ENCODE measurements at regions not wholly inside any gene's neighbourhood (a gene's known extent, or its start where the extent isn't known, plus 50 kb on each side); places are given as distances from the start of the nearest gene placed in this dataset.

GRCh38 chr12:18975933-18976332, 153.6 kb upstream of the PLEKHA5 start:
- ATAC-seq: no peak
- TF ChIP-seq TCF4 (CRISPR knock-in tag; IDR thresholded peaks at IDR 0.05; ENCODE audit: borderline replicate concordance): no peak
- TF ChIP-seq ZFP30 (CRISPR knock-in tag; IDR thresholded peaks at IDR 0.05): no peak
- TF ChIP-seq ZC3H10 (CRISPR knock-in tag; IDR thresholded peaks at IDR 0.05): no peak
- no peak for TF ChIP-seq CSDC2 (CRISPR knock-in tag; IDR thresholded peaks at IDR 0.05)
- TF ChIP-seq ZNF565 (CRISPR knock-in tag; conservative IDR thresholded peaks at IDR 0.05; ENCODE audit: low read depth): no peak

DNA sequence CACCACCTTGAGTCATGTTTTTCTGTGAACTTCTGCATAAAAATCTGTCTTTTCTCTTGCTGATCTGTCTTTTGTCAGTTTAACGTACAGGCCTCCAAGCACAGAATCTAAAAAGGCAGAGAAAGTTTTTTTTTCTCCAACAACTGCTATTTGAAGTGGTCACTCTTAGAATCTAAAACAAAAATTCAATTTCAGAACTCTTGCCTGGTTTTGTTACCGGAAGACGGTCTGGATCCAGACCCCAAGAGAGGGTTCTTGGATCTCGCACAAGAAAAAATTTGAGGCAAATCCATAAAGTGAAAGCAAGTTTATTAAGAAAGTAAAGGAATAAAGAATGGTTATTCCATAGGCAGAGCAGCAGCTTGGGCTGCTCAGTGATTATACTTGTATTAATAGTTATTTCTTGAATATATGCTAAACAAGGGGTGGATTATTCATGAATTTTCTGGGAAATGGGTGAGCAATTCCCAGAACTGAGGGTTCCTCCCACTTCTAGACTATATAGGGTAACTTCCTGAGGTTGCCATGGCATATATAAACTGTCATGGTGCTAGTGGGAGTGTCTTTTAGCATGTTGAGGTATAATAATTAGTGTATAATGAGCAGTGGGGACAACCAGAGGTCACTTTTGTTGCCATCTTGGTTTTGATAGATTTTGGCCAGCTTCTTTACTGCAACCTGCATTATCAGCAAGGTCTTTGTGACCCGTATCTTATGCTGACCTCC, 150.0 kb upstream of the PLEKHA5 start:
- TF ChIP-seq ZFP3 (CRISPR knock-in tag; IDR thresholded peaks at IDR 0.05): no peak
- no peak for TF ChIP-seq OSR1 (CRISPR knock-in tag; IDR thresholded peaks at IDR 0.05)
- TF ChIP-seq, protein P1, sequence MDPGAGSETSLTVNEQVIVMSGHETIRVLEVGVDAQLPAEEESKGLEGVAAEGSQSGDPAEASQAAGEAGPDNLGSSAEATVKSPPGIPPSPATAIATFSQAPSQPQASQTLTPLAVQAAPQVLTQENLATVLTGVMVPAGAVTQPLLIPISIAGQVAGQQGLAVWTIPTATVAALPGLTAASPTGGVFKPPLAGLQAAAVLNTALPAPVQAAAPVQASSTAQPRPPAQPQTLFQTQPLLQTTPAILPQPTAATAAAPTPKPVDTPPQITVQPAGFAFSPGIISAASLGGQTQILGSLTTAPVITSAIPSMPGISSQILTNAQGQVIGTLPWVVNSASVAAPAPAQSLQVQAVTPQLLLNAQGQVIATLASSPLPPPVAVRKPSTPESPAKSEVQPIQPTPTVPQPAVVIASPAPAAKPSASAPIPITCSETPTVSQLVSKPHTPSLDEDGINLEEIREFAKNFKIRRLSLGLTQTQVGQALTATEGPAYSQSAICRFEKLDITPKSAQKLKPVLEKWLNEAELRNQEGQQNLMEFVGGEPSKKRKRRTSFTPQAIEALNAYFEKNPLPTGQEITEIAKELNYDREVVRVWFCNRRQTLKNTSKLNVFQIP (CRISPR knock-in tag; IDR thresholded peaks at IDR 0.05; ENCODE audit: borderline replicate concordance, low read depth): no peak
- TF ChIP-seq CSRNP3 (CRISPR knock-in tag; IDR thresholded peaks at IDR 0.05): no peak
- TF ChIP-seq, protein P2, sequence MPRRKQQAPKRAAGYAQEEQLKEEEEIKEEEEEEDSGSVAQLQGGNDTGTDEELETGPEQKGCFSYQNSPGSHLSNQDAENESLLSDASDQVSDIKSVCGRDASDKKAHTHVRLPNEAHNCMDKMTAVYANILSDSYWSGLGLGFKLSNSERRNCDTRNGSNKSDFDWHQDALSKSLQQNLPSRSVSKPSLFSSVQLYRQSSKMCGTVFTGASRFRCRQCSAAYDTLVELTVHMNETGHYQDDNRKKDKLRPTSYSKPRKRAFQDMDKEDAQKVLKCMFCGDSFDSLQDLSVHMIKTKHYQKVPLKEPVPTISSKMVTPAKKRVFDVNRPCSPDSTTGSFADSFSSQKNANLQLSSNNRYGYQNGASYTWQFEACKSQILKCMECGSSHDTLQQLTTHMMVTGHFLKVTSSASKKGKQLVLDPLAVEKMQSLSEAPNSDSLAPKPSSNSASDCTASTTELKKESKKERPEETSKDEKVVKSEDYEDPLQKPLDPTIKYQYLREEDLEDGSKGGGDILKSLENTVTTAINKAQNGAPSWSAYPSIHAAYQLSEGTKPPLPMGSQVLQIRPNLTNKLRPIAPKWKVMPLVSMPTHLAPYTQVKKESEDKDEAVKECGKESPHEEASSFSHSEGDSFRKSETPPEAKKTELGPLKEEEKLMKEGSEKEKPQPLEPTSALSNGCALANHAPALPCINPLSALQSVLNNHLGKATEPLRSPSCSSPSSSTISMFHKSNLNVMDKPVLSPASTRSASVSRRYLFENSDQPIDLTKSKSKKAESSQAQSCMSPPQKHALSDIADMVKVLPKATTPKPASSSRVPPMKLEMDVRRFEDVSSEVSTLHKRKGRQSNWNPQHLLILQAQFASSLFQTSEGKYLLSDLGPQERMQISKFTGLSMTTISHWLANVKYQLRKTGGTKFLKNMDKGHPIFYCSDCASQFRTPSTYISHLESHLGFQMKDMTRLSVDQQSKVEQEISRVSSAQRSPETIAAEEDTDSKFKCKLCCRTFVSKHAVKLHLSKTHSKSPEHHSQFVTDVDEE (CRISPR knock-in tag; IDR thresholded peaks at IDR 0.05): no peak
- TF ChIP-seq TCF4 (CRISPR knock-in tag; IDR thresholded peaks at IDR 0.05; ENCODE audit: borderline replicate concordance): no peak
- TF ChIP-seq ZFP30 (CRISPR knock-in tag; IDR thresholded peaks at IDR 0.05): no peak
- TF ChIP-seq RARB (CRISPR knock-in tag; IDR thresholded peaks at IDR 0.05): no peak
- TF ChIP-seq GLIS3 (CRISPR knock-in tag; IDR thresholded peaks at IDR 0.05): no peak
- TF ChIP-seq ESRRG (CRISPR knock-in tag; IDR thresholded peaks at IDR 0.05): no peak
- no peak for ATAC-seq

GRCh38 chr12:18981732-18982131, 147.8 kb upstream of the PLEKHA5 start:
- no peak for ATAC-seq

More at GRCh38 chr12:18981732-18982131, 147.8 kb upstream of the PLEKHA5 start:
- no peak for TF ChIP-seq CSDC2 (CRISPR knock-in tag; IDR thresholded peaks at IDR 0.05)
- TF ChIP-seq ZFP30 (CRISPR knock-in tag; IDR thresholded peaks at IDR 0.05): no peak
- no peak for TF ChIP-seq TCF4 (CRISPR knock-in tag; IDR thresholded peaks at IDR 0.05; ENCODE audit: borderline replicate concordance)
- no peak for TF ChIP-seq TOX (CRISPR knock-in tag; IDR thresholded peaks at IDR 0.05; ENCODE audit: borderline replicate concordance)
- TF ChIP-seq SNAI2 (CRISPR knock-in tag; IDR thresholded peaks at IDR 0.05): no peak
- TF ChIP-seq, protein P1 (CRISPR knock-in tag; IDR thresholded peaks at IDR 0.05; ENCODE audit: borderline replicate concordance, low read depth): no peak
- TF ChIP-seq ESRRG (CRISPR knock-in tag; IDR thresholded peaks at IDR 0.05): no peak
- TF ChIP-seq, protein P3, sequence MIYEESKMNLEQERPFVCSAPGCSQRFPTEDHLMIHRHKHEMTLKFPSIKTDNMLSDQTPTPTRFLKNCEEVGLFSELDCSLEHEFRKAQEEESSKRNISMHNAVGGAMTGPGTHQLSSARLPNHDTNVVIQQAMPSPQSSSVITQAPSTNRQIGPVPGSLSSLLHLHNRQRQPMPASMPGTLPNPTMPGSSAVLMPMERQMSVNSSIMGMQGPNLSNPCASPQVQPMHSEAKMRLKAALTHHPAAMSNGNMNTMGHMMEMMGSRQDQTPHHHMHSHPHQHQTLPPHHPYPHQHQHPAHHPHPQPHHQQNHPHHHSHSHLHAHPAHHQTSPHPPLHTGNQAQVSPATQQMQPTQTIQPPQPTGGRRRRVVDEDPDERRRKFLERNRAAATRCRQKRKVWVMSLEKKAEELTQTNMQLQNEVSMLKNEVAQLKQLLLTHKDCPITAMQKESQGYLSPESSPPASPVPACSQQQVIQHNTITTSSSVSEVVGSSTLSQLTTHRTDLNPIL (CRISPR knock-in tag; IDR thresholded peaks at IDR 0.05; ENCODE audit: low read depth): no peak
- no peak for TF ChIP-seq RARB (CRISPR knock-in tag; IDR thresholded peaks at IDR 0.05)
- no peak for TF ChIP-seq ZFP3 (CRISPR knock-in tag; IDR thresholded peaks at IDR 0.05)
- TF ChIP-seq ISL1 (CRISPR knock-in tag; IDR thresholded peaks at IDR 0.05): no peak
